ENCODE measurements at regions not wholly inside any gene's neighbourhood (a gene's known extent, or its start where the extent isn't known, plus 50 kb on each side); places are given as distances from the start of the nearest gene placed in this dataset.

- no peaks in the 10 kb centered on the region for H3K36me3 ChIP-seq (ENCODE audit: insufficient read depth, low read length)
- no peak overlapping the region for H3K4me3 ChIP-seq (ENCODE audit: low read length, poor library complexity, severe bottlenecking)
- no peak overlapping the region for H3K4me2 ChIP-seq (ENCODE audit: low read depth, low read length, poor library complexity, severe bottlenecking)
- no peaks in the 10 kb centered on the region for H3K4me1 ChIP-seq (ENCODE audit: insufficient read depth, low read length, poor library complexity, severe bottlenecking)
- H3K9me2 ChIP-seq (replicated peaks; ENCODE audit: low read depth, low read length) = no peaks in the 10 kb centered on the region
- H3K79me2 ChIP-seq (ENCODE audit: insufficient read depth, low read length) = no peaks in the 10 kb centered on the region
- no peak for TF ChIP-seq CTCF (conservative IDR thresholded peaks at IDR 0.05; ENCODE audit: low read length)
- no peak for TF ChIP-seq EZH2phosphoT487 (IDR thresholded peaks at IDR 0.05; ENCODE audit: borderline replicate concordance)
- no peaks in the 10 kb centered on the region for H3K27me3 ChIP-seq (ENCODE audit: insufficient read depth, low read length, poor library complexity, severe bottlenecking)
- no peak overlapping the region for H3K9ac ChIP-seq (ENCODE audit: low read depth, low read length, poor library complexity, severe bottlenecking)
- H3F3A ChIP-seq (ENCODE audit: low read depth) = no peaks in the 10 kb centered on the region
- no peaks in the 10 kb centered on the region; the same call in 1 of the 2 replicates for H3K9me3 ChIP-seq (ENCODE audit: insufficient read depth, low read depth, low read length)
- H2AFZ ChIP-seq (ENCODE audit: low read length) = no peak overlapping the region
- no peaks in the 10 kb centered on the region for H4K20me1 ChIP-seq (ENCODE audit: insufficient read depth, low read length, poor library complexity, severe bottlenecking)
These were observed 52.2 kb upstream of the PAX3 start for GRCh38 chr2:222351035-222351434.

GRCh38 chr2:222352981-222353380, 54.2 kb upstream of the PAX3 start:
- no peak overlapping the region for H3K4me3 ChIP-seq (ENCODE audit: low read length, poor library complexity, severe bottlenecking)
- H3K36me3 ChIP-seq (ENCODE audit: insufficient read depth, low read length) = no peaks in the 10 kb centered on the region

GRCh38 chr2:222353993-222354392, 55.2 kb upstream of the PAX3 start:
- Histone ChIP-seq H3K4me1 (ENCODE audit: insufficient read depth, low read length, poor library complexity, severe bottlenecking) (peaks cover 4% of the 10 kb centered on the region), H3K4me2 (ENCODE audit: low read depth, low read length, poor library complexity, severe bottlenecking) (no peak overlapping the region), H3F3A (ENCODE audit: low read depth) (no peaks in the 10 kb centered on the region), H3K36me3 (ENCODE audit: insufficient read depth, low read length) (no peaks in the 10 kb centered on the region), H2AFZ (ENCODE audit: low read length) (no peak overlapping the region), H3K9me2 (replicated peaks; ENCODE audit: low read depth, low read length) (no peaks in the 10 kb centered on the region), H3K79me2 (ENCODE audit: insufficient read depth, low read length) (no peaks in the 10 kb centered on the region), H4K20me1 (ENCODE audit: insufficient read depth, low read length, poor library complexity, severe bottlenecking) (no peaks in the 10 kb centered on the region), H3K4me3 (ENCODE audit: low read length, poor library complexity, severe bottlenecking) (no peak overlapping the region), H3K9me3 (ENCODE audit: insufficient read depth, low read depth, low read length) (no peaks in the 10 kb centered on the region; the same call in 1 of the 2 replicates), H3K9ac (ENCODE audit: low read depth, low read length, poor library complexity, severe bottlenecking) (no peak overlapping the region), H3K27me3 (ENCODE audit: insufficient read depth, low read length, poor library complexity, severe bottlenecking) (no peaks in the 10 kb centered on the region)
- TF ChIP-seq CTCF (conservative IDR thresholded peaks at IDR 0.05; ENCODE audit: low read length) (no peak), EZH2phosphoT487 (IDR thresholded peaks at IDR 0.05; ENCODE audit: borderline replicate concordance) (no peak)

More at GRCh38 chr2:222352981-222353380, 54.2 kb upstream of the PAX3 start:
- H3K79me2 ChIP-seq (ENCODE audit: insufficient read depth, low read length) = no peaks in the 10 kb centered on the region
- no peak overlapping the region for H3K9ac ChIP-seq (ENCODE audit: low read depth, low read length, poor library complexity, severe bottlenecking)
- H3K4me2 ChIP-seq (ENCODE audit: low read depth, low read length, poor library complexity, severe bottlenecking) = no peak overlapping the region
- no peaks in the 10 kb centered on the region; the same call in 1 of the 2 replicates for H3K9me3 ChIP-seq (ENCODE audit: insufficient read depth, low read depth, low read length)
- no peak overlapping the region for H2AFZ ChIP-seq (ENCODE audit: low read length)
- H3K4me1 ChIP-seq (ENCODE audit: insufficient read depth, low read length, poor library complexity, severe bottlenecking) = no peaks in the 10 kb centered on the region
- no peaks in the 10 kb centered on the region for H4K20me1 ChIP-seq (ENCODE audit: insufficient read depth, low read length, poor library complexity, severe bottlenecking)
- TF ChIP-seq EZH2phosphoT487 (IDR thresholded peaks at IDR 0.05; ENCODE audit: borderline replicate concordance) = no peak
- no peak for TF ChIP-seq CTCF (conservative IDR thresholded peaks at IDR 0.05; ENCODE audit: low read length)
- no peaks in the 10 kb centered on the region for H3K9me2 ChIP-seq (replicated peaks; ENCODE audit: low read depth, low read length)
- no peaks in the 10 kb centered on the region for H3K27me3 ChIP-seq (ENCODE audit: insufficient read depth, low read length, poor library complexity, severe bottlenecking)
- no peaks in the 10 kb centered on the region for H3F3A ChIP-seq (ENCODE audit: low read depth)

Data from Loucy (cell line).